ENCODE measurements at regions not wholly inside any gene's neighbourhood (a gene's known extent, or its start where the extent isn't known, plus 50 kb on each side); places are given as distances from the start of the nearest gene placed in this dataset.

DNA sequence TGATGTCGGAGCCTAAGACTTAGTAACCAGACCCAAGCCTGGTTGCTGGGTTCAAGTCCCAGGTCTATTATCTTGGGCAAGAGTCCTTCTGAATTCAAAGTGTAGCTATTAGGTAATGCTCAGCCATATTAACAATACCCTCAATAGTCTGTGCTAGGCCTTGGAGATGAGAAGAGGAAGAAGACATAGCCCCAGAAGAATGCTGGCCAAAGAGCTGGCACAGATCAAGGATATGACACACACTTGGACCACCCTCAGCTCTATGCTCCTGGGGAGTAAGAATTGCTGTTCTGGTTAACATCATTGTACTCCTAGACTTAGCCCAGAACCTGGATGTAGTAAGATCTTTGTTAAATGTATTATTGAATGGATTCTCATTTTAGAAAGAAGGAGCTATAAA lies 426.7 kb downstream of the CDK5RAP2 start:
- no peak for DNase-seq
- Histone ChIP-seq H3K9me3 (ENCODE audit: severe bottlenecking) (no peaks in the 10 kb centered on the region), H3K27ac (no peak overlapping the region), H3K36me3 (no peaks in the 10 kb centered on the region), H3K4me3 (ENCODE audit: low read depth, low read length) (no peak overlapping the region), H3K27me3 (ENCODE audit: insufficient read depth, low read depth, severe bottlenecking) (no peaks in the 10 kb centered on the region)
- TF ChIP-seq, protein P1, sequence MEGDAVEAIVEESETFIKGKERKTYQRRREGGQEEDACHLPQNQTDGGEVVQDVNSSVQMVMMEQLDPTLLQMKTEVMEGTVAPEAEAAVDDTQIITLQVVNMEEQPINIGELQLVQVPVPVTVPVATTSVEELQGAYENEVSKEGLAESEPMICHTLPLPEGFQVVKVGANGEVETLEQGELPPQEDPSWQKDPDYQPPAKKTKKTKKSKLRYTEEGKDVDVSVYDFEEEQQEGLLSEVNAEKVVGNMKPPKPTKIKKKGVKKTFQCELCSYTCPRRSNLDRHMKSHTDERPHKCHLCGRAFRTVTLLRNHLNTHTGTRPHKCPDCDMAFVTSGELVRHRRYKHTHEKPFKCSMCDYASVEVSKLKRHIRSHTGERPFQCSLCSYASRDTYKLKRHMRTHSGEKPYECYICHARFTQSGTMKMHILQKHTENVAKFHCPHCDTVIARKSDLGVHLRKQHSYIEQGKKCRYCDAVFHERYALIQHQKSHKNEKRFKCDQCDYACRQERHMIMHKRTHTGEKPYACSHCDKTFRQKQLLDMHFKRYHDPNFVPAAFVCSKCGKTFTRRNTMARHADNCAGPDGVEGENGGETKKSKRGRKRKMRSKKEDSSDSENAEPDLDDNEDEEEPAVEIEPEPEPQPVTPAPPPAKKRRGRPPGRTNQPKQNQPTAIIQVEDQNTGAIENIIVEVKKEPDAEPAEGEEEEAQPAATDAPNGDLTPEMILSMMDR (IDR thresholded peaks at IDR 0.05; ENCODE audit: low read depth, low read length): no peak

DNA sequence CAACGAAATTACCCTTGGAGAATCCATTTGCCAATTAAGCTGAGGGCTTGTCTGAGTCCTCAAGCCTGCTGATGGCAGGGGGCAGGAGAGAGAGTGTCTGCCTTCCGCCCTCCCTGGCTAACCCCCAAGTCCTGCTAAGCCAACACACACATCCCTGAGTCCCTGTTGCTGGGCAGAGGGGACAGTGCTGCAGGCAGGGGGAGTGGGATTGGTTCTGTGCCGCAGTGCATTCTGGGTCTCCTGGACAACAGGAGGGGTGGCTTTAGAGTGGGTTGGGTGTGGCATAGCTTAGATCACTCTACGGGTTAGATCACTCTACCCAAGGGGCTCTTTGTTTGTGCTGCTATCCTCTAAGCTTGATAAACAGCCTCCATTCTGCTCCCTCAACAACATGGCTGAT lies 427.7 kb downstream of the CDK5RAP2 start:
- no peaks in the 10 kb centered on the region for H3K36me3 ChIP-seq
- H3K27me3 ChIP-seq (ENCODE audit: insufficient read depth, low read depth, severe bottlenecking): no peaks in the 10 kb centered on the region
- peak overlapping the region; percentile 46 for H3K4me3 ChIP-seq (ENCODE audit: low read depth, low read length)
- TF ChIP-seq, protein P1 (IDR thresholded peaks at IDR 0.05; ENCODE audit: low read depth, low read length): peak; percentile 49; the same call in 1 of the 2 replicates
- peak; percentile 98 for DNase-seq
- H3K9me3 ChIP-seq (ENCODE audit: severe bottlenecking): no peaks in the 10 kb centered on the region
- peak overlapping the region; percentile 49 for H3K27ac ChIP-seq

DNA sequence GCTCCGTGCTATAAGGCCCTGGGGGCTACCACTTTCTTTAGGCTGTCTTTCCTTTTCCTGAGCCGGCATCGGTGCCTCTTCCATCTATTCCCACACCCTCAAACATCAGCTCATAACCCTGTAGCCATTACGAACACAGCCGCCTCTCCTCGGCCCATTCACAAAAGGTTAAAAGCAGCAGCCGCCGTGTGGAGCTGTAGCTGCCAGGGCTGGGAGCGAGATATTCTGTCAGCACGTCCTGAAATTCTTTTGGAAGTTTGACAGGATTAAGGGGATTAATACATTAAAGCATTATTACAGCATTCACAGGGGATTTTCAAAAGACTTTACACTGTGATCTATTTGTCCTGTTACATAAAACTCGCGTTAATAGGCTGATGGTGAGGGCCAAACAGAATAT lies 428.2 kb downstream of the CDK5RAP2 start:
- Histone ChIP-seq H3K27me3 (ENCODE audit: insufficient read depth, low read depth, severe bottlenecking) (no peaks in the 10 kb centered on the region), H3K36me3 (no peaks in the 10 kb centered on the region), H3K4me3 (ENCODE audit: low read depth, low read length) (peak overlapping the region; percentile 46), H3K9me3 (ENCODE audit: severe bottlenecking) (no peaks in the 10 kb centered on the region), H3K27ac (peak overlapping the region; percentile 39)
- TF ChIP-seq, protein P1 (IDR thresholded peaks at IDR 0.05; ENCODE audit: low read depth, low read length): no peak
- peak; percentile 67 for DNase-seq

DNA sequence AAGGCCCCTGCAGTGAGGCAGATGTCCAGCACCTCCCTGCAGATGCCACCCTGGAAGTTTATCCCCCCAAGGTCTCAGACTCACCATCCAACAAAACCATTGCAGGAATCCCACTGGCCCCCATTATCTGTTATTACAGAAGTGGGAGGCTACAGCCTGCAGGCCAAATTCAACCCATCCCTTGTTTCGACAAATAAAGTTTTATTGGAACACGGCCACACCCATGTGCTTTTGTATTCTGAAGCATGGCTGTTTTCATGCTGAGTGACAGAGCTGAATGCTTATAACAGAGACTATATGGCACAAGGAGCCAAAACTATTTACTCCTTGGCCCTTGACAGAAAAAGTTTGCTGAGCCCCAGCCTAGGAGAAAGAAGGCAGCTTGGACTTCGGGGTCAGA lies 428.8 kb downstream of the CDK5RAP2 start:
- TF ChIP-seq, protein P1 (IDR thresholded peaks at IDR 0.05; ENCODE audit: low read depth, low read length): no peak
- Histone ChIP-seq H3K9me3 (ENCODE audit: severe bottlenecking) (no peaks in the 10 kb centered on the region), H3K36me3 (no peaks in the 10 kb centered on the region), H3K27me3 (ENCODE audit: insufficient read depth, low read depth, severe bottlenecking) (no peaks in the 10 kb centered on the region), H3K4me3 (ENCODE audit: low read depth, low read length) (peak overlapping the region; percentile 46), H3K27ac (no peak overlapping the region)
- no peak for DNase-seq

DNA sequence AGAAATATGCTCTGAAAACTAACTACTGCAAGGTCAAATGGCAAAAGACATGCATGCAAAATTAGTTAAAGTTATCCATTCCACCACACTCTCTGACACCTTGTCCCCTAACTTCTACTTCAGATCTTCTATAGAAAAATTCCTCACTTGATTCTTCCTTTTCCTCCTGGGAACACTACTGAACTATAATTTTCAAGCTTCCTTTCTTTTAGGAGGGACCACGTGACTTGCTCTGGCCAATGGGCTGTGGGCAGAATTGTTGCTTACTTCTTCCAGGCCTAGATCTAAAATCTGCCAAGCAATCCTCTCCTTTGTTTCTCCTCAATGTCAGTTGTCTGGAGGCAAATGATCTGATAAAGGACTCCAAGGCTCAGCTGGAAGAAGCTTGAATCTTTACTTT lies 441.0 kb downstream of the CDK5RAP2 start:
- H3K9me3 ChIP-seq (ENCODE audit: severe bottlenecking): peaks cover 6% of the 10 kb centered on the region
- TF ChIP-seq, protein P1 (IDR thresholded peaks at IDR 0.05; ENCODE audit: low read depth, low read length): no peak
- no peaks in the 10 kb centered on the region for H3K27me3 ChIP-seq (ENCODE audit: insufficient read depth, low read depth, severe bottlenecking)
- no peak for DNase-seq
- H3K4me3 ChIP-seq (ENCODE audit: low read depth, low read length): no peak overlapping the region
- H3K36me3 ChIP-seq: no peaks in the 10 kb centered on the region
- H3K27ac ChIP-seq: no peak overlapping the region

DNA sequence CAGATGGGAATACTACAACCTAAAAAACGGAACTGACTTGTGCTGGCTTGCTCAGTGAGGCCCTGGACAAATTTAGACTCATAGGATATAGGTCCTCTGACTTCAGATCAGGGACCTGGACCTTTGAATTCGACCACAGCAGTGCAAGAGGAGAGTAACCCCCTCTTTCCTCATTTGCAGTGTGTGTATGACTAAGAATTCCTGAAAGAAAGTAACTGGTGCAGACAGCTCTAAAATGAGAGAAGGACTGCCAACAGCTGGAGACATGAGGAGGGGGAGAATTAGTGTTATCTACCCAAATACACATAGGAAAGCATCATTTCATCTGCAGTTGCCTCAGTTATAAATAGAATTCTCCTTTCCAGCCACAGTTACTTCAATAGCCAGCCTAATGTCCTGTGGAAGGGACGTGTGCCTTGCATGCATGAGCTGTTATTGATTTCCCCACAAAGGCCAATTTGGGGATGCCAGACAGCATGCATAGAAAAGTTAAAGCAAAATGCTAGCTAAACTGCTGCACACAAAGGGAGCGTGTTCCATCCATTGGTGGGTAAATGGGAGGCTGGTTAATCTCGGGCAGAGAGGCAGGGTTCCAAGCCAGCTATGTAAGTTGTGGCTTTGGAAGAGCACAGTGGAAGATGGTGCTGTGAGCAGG lies 442.7 kb downstream of the CDK5RAP2 start:
- Histone ChIP-seq H3K27ac (no peak overlapping the region), H3K4me3 (ENCODE audit: low read depth, low read length) (no peak overlapping the region), H3K9me3 (ENCODE audit: severe bottlenecking) (peaks cover 9% of the 10 kb centered on the region), H3K27me3 (ENCODE audit: insufficient read depth, low read depth, severe bottlenecking) (no peaks in the 10 kb centered on the region), H3K36me3 (no peaks in the 10 kb centered on the region)
- TF ChIP-seq, protein P1 (IDR thresholded peaks at IDR 0.05; ENCODE audit: low read depth, low read length): no peak
- no peak for DNase-seq
